Medulla oblongata (tissue), 1 donor: ENCODE measurements at regions not wholly inside any gene's neighbourhood (a gene's known extent, or its start where the extent isn't known, plus 50 kb on each side); places are given as distances from the start of the nearest gene placed in this dataset.
"Not testable (repeated sequence)": the region's sequence is repeated elsewhere in the genome, so short reads cannot be mapped to it uniquely, and the experiment has no call there.

Experiments
- DNase-seq: peaks from one replicate; pipeline ENCODE4 v3.0.0-alpha.2; 2015; ENCODE audit errors: extremely low spot score

GRCh38 chr11:91483956-91484355 lies 740.7 kb upstream of the FAT3 start:
- not testable (repeated sequence) for DNase-seq

GRCh38 chr11:91481875-91482274 lies 742.7 kb upstream of the FAT3 start:
- DNase-seq: not testable (repeated sequence)

- no peak for DNase-seq
Measured at GRCh38 chr11:91470656-91471055, 754.0 kb upstream of the FAT3 start.

- DNase-seq: no peak
Measured at GRCh38 chr11:91459840-91460239, 764.8 kb upstream of the FAT3 start.

GRCh38 chr11:91446267-91446666 lies 778.4 kb upstream of the FAT3 start:
- DNase-seq: no peak

- no peak for DNase-seq
Measured at GRCh38 chr11:91435694-91436395, 788.8 kb upstream of the FAT3 start.

- DNase-seq: no peak
Measured at GRCh38 chr11:91433284-91434010, 791.2 kb upstream of the FAT3 start.

- DNase-seq: no peak
Measured at GRCh38 chr11:91421641-91422040, 803.0 kb upstream of the FAT3 start.

GRCh38 chr11:91407842-91408241 lies 816.8 kb upstream of the FAT3 start:
- DNase-seq: no peak

- no peak for DNase-seq
Measured at GRCh38 chr11:91406009-91406408, 818.6 kb upstream of the FAT3 start.

- no peak for DNase-seq
Measured at GRCh38 chr11:91404344-91404743, 820.3 kb upstream of the FAT3 start.

- no peak for DNase-seq
Measured at GRCh38 chr11:91397134-91397468, 827.5 kb upstream of the FAT3 start.

GRCh38 chr11:91396236-91397133 lies 828.1 kb upstream of the FAT3 start:
- DNase-seq: no peak

GRCh38 chr11:91394727-91395414 lies 829.7 kb upstream of the FAT3 start:
- DNase-seq: no peak

GRCh38 chr11:91394073-91394726 lies 830.4 kb upstream of the FAT3 start:
- DNase-seq: no peak

- DNase-seq: no peak
Measured at GRCh38 chr11:91382946-91383345, 841.7 kb upstream of the FAT3 start.

GRCh38 chr11:91374794-91375193 lies 849.8 kb upstream of the FAT3 start:
- DNase-seq: no peak

- DNase-seq: no peak
Measured at GRCh38 chr11:91373497-91373896, 851.1 kb upstream of the FAT3 start.

- no peak for DNase-seq
Measured at GRCh38 chr11:91366816-91367215, 857.8 kb upstream of the FAT3 start.

GRCh38 chr11:91365986-91366585 lies 858.5 kb upstream of the FAT3 start:
- no peak for DNase-seq

- no peak for DNase-seq
Measured at GRCh38 chr11:91350931-91351330, 873.7 kb upstream of the FAT3 start.
